Fibroblast of the conjunctiva (primary cell): ENCODE measurements at regions not wholly inside any gene's neighbourhood (a gene's known extent, or its start where the extent isn't known, plus 50 kb on each side); places are given as distances from the start of the nearest gene placed in this dataset.
"Not testable (repeated sequence)": the region's sequence is repeated elsewhere in the genome, so short reads cannot be mapped to it uniquely, and the experiment has no call there.

Experiments used
- DNase-seq: peaks from one replicate; pipeline ENCODE4 v3.0.0-alpha.2; 2010; ENCODE audit warnings: low read depth

DNA sequence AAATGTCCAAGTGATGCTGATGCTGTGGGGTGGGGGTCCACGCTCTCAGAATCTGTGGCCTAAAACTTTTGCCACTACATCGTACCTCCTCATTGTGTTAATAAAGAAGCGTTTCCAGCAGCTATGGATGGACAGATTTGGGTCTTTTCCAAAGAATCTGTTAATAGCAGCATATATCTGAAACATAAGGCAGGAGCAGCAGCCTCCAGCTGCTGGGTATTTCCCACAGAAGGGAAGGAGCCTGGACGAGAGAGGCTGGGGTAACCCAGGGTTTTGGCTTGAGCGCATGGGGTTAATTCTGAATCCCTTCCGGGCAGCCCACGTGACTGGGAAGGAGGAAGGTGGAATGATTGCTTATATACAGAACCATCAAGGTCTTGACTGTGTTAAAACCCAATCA, 332.4 kb downstream of the BCOR start:
- no peak for DNase-seq

DNA sequence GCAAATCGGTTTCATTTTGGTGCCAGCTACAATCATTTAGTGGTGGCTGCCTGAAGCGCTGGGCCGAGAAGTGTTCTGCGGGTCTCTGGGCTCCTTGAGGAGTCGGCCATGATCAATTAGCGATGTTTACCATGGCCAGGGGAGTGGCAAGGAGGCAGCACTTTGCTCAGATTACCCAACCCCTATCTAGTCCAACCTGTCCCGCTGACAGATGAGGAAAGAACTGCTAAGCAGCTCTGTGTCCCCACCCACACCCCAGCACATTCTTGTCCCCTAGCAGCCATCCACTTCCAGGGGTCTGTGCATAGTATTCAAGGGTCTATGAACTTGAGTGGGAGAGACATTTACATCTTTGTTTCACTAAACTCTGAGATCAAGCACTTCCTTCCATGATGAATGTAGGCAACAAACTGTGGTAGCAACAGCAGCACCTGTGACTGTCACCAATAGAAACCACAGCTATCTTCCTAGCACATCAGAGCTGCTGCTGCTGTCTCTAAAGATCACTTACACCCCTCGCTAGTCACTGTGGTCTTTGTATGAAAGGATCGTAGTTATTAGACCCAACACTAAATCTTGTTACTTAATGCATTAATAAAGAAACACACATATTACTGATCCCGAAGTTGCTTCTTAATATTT, 331.6 kb downstream of the BCOR start:
- DNase-seq, result no peak

DNA sequence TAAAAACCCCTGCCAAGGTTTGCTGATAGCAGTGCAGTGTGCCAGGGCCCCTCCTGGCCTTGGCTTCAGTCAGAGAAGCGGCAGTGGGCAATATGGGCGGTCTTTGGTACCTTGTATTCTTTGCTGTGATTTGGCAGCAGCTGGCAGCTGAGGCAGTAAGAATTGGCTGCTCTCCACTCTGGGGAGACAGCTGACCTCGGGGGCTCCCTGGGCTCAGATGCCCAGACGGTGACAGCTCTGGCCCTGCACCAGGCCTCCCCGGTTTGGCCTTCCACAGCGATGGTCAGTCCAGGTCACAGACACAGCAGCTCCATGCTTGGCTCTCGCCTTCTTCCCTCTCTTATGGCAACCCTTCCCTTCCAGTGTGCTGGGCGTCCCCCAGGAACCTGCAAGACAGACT, 330.9 kb downstream of the BCOR start:
- no peak for DNase-seq

DNA sequence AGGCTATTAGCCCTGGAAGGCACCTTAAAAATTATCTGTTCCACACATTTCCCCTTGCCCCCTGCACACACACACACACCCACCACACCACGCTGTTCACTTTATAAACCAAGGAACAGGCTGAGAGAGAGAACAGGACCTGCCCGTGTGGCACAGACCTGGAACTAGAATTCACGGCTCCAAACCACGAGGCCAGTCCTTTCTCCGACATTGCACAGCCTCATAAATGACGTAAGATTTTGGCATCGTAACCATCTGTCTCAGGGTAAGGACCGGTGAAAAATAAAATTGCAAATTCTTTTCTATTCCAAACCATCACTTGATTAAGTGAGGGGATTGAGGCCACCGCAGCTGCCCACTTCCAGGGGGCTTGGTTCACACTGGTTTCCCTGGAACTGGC, 330.3 kb downstream of the BCOR start:
- DNase-seq, result no peak

DNA sequence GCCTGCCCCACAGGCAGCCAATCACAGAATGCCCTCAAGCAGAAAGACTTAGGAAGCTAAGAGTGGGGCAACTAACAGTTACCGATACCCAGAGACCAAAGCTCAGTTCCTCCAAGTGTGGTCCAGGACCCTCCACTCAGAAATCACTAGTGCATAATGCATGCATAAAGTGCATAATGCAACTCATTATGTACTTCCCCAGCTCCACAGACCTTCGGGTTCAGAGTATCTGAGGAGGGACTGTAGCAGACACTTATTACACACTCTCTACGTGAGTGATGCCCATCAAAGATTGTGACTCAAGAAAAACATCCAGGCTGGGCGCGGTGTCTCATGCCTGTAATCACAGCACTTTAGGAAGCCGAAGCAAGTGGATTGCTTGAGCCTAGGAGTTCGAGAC, 328.0 kb downstream of the BCOR start:
- DNase-seq, result no peak

DNA sequence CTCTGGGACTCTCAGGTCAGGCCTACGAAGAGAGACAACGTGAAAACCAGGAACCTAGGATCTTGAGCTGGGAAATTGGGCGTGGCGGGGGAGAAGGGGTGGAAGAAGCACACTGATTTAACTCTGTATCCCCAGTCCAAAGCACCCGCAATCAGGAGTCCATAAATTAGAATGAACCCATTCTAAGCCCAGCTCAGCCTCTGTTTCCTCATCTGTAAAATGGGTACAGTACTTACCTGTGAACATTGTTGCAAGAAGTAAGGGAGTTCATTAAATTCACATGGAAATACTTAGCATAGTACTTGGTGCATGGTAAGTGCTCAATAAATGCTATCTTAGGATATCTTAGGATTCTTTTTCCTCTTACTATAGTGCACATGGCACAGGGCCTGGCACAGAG, 326.7 kb downstream of the BCOR start:
- no peak for DNase-seq

DNA sequence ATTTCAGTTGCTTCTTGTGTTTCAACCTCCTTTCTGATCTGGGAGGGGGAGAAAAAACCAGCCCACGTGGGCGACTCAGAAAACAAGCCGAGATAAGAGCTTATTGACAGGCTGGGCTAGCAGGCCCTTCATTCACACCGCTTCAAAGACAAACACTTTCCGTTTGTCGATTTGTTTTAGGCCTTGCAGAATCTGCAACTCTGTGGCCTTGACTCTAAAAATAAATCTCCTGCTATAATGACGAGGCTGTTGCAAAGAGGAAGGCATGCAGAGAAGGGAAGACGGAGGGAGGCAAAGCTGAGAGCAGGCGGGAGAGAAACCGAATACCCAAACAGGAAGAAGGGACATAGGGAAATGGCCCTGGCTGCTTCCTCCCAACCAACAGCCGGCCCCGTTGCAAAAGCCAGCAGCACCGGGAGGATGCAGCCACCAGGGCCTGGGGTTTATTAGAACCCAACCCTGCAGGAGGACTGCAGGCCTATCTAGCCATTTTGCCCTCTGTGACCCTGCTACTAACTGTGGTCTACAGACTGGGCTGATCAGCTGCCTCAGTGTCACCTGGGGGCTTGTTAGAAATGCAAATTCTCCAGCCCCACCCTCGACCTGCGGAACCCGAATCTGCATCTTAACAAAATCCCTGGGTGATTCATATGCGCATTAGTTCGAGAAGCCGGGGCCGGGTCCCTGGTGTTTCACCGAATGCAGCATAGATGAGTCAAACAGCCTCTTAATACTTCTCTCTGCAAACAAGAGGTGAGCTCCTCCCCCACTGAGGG, 325.5 kb downstream of the BCOR start:
- DNase-seq, result no peak

DNA sequence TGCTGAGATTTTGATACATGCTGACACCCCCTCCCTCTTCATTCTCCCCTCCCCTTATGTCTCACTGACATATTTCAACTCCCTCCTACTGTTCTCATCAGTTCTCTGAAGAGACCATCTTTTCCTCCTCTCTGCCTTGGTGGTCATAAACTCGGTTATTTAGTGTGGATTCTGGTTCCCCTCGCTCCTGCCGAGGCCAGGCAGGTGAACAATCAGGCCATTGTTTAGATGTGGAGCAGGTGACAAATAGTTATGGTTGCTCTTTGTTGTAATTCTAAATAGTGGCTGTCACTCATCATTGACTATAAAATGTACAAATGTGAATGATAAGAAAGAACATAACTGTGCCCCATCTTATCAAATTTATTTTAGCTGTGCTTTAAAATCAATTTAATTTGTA, 324.6 kb downstream of the BCOR start:
- no peak for DNase-seq

DNA sequence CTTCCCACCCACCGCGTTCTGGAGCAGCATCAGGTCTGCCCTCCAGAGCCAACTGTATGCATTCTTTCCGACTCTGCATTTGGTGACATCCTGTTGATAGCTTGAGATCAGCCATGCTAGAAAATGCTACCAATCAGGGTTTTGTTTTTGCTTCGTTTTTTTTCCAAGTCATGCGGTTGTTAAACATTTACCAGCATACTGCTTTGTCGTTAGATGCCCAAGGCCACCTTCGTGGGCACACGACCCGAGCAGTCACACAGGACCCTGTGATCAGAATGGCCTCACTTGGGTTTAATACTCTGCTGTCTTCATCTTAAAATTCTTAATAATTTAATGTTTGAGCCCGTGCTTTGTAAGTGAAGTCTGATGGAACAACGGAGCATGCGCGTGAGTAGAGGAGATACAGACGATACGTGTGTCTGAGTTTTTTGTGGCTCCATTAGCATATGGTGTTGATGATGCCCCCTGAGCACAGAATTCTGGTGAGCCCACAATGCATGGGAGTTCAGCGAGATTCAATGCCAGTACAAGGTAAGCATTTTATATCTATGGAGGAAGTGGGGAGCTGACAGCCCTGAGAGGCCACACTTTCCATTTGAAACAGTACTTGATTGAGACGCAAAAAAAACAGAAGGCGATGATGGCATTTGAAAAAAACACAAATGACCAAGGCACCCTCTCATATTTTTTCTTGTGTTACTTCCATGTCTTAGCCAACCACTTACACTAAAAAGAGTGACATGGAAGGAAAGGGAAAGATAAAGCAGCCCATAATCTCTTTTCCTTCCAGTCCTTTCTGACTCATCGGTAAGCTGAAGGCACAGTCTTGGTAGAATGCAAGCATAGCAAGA, 323.6 kb downstream of the BCOR start:
- DNase-seq, result no peak

DNA sequence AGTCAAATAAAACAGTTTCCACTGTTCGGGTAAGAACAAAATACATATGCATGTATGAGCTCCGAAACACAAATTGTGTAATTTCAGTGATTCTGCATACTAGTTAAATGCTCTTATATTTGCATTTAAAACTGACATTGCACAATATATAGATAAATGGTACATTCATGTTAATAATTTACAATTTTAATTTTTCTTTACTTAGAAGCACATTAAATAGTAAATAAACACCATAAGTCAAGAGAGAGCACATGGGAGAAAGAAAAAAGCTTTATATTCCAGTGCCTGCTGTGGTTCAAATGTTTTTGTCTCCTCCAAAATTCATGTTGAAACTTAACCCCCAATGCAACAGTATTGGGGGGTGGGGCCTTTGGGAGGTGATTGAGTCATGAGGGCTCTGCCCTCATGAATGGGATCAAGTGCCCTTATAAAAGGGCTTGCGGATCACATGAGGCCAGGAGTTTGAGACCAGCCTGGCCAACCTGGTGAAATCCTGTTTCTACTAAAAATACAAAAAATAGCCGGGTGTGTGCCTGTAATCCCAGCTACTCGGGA, 322.9 kb downstream of the BCOR start:
- no peak for DNase-seq

DNA sequence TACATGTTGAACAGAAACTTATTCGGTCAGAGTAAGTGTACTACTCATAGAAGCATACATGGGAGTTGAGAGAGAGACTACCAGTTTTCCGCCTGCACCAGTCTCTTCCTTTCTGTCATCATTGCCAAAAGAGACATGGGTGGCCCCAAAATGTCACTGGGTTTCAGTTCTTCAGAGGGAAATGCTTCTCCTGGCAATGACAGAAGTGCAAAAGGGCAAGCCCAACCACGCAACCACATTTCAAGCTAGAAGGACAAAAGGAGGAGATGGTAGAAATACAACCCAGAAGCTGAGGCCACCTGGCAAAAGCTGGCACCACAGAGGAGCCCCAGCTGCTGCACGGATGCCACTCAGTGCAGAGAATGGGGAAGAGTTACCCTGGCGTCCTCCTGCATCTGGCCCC, 320.1 kb downstream of the BCOR start:
- DNase-seq, result no peak

DNA sequence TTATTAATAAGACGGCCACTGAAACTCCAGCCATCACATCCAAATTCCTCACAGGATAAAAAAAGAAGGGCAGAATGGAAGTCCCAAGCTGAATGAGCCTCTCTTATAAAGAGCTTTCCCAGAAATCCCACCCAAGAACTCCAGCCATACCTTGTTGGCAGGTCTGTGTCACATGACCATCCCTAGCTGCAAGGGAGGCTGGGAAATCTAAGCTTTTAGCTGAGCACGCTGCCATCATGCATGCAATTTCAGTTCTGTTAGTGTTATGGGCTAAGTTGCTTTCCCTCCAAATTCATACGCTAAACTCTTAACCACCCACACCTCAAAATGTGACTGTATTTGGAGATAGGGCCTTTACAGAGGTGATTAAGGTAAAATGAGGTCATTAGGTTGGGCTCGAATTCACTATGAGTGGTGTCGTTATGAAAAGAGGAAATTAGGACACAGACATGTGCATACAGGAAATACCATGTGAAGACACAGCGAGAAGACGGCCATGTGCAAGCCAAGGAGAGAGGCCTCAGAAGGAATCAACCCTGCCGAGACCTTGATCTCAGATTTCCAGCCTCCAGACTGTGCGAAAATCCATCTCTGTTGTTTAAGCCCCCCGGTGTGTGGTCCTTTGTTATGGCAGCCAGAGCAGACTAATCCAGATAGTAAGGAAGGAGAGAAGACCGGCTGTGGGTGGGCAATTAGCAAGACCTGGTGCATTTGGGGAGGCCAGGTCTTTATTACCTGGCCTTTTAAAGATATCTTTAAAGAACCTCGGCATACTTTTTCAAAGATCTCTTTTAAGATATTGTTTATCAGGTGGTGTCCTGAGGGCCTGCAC, 317.6 kb downstream of the BCOR start:
- DNase-seq, result no peak

DNA sequence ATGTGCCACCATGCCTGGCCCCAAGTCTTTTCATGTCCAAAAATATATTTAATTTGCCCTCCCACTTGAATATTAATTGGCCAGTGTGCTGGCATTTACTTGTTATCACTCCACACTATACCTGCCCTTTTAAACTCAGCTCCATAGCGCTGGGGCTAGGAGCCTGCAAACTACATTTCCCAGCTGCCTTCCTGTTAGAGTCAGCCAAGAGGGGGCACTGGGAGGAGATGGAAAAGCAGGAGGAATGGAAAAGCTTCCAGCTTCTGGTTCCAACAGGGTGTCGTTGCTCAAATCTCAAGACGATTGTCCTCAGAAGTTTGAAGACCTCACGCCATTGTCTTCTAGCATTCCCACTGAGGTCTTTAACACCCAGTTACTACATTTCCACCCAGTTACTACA, 315.5 kb downstream of the BCOR start:
- DNase-seq, result no peak

DNA sequence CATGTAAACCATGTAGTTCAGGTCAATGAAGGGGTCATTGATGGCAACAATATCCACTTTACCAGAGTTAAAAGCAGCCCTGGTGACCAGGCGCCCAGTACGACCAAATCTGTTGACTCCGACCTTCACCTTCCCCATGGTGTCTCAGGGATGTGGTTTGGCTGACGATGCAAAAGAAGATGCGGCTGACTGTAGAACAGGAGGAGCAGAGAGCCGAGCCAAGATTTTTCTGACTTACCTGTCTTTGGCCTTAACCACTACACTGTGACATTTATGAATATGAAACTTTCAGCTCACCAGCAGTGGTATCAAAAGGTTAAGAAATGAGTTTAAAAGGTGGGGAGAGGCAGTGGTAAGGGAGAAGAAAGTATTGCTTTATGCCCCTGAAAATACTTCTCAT, 309.8 kb downstream of the BCOR start:
- no peak for DNase-seq

DNA sequence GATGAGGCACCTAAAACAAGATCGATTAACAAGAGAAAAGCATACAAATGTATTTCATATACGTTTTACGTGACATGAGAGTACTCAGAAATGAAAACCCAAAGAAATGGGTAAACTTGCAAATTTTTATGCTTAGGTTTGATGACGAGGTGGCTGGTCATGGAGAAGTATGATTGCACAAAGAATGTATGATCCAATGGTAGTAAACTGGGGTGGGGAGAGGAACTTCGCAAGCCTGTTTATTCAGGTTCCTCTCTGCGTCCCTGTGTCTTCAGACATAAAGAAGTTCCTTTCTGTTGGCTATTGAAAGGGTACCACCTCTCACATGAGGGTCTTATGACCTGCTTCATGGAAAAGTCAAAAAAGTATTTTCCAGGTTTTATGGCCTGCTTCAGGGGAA, 309.2 kb downstream of the BCOR start:
- no peak for DNase-seq

DNA sequence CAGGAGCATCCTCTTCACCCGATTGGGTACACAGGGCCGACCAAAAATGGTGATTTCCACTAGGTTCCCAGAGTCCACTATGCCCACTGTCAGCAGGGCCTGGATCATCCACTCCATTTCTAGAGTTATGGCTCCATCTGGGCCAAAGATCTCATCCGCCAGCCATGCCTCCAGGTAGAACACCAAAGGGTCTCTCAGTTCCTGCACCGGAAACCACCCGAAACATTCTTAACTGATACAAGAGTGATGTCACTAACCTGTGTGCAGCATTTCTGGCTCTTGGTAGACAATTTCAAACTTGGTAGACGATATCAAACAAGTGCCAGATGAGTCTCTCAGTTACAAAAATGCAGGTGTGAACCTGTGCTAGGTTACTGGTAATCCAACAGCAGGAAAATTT, 306.1 kb downstream of the BCOR start:
- DNase-seq, result no peak

DNA sequence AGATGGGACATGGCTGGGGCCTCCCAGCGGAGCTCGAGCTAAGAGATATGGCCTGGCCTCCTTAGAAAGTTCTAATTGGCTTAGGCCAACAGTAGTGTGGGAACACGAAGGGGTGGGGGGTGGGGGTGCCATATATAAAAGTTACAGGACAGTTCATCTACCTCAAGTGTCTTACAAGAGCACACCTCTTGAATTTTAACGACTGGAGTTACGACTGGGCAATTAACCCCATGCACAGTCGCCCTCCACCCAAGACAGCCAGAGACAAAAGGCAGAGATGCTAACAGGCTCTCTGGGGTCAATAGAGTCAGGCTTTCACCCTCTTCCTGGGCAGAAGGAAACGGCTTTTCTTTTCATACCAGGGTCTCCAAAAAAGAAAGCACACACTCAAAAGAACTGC, 302.2 kb downstream of the BCOR start:
- DNase-seq, result no peak

DNA sequence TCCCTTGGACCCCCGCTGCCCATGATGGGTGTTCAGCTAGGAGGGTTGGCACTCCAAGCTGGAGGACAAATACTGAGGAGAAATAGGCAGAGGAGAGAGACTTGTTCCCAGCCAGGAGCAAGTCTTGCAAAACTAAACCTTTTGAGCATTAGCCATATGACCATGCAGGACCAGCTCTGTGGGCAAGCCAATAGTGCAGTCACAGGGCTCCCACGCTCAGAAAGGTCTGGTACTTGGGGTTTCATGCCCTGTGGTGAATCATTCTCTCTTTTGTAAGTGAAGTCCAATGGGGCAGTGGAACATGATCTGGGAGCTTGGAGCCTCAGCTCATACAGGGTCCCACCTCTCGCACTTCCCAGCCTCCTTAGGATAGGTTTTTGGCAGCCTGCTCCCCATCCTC, 300.9 kb downstream of the BCOR start:
- DNase-seq, result no peak

DNA sequence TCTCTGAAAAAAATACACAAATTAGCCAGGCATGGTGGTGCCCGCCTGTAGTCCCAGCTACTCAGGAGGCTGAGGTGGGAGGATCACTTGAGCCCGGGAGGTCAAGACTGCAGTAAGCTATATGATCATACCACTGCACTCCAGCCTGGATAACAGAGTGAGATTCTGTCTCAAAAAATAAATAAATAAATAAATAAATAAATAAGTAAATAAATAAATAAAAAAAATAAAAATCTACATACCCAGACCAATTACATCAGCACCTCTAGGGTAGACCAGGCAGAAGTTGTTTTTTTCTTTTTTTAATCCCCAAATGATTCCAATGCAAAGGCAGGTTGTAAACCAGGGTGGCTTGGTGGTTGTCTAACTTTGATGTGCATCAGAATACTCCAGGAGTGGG, 299.3 kb downstream of the BCOR start:
- not testable (repeated sequence) for DNase-seq

DNA sequence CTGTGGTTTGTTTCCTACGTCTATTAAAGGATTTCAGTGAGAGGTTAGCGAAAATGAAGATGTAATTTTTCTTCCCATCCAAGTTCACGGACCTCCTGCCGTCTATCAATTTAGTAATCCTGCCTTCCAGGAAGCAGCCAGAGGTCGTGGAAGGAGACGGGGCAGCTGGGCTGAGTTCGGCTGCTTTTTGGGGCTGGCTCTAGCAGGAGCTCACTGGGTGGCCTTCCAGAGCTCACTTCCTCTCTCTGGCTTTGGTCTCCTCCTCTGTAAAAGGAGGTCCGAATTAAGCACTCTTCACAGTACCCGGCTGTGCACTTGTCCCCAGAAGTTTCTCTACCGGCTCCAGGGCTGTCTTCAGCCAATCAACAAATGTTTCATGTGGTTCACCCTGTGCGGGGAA, 295.4 kb downstream of the BCOR start:
- DNase-seq, result no peak

DNA sequence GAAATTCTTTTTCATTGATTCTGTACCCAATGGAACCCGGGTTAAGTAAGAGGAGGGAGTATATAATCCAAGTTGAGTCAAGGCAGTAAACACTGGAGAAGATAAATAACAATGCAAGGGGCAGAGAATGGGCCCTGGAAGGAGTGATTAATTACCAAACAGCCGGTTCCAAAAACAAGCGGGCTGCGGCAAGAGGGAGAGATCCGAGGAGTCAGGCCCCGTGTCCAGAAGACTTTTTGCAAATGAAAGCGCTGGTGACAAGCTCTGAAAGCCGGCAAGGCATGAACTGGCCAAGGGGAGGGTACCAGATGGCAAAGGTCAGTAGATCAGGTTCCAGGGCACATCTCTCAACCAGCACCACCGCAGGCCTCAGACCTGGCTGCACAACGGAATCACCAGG, 294.9 kb downstream of the BCOR start:
- no peak for DNase-seq

DNA sequence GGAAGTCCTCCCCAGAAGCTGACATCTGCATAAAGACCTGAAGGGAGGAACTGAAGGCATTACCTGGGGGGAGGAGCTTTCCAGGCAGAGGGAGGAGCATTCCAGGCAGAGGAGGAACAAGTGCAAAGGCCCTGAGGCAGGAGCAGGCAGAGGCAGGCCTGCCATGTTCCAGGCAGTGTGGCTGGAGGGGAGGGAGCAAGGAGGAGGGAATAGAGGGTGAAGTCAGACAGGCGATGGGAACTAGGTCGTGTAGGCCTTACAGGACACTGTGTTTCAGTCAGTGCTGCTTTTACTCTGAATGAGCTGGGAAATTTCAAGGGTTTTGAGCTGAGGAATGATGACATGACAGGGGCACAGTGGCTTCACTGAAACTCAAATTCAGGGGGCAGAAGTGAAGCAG, 292.7 kb downstream of the BCOR start:
- no peak for DNase-seq
